Hindlimb muscle (tissue), 1 donor: ENCODE measurements at regions not wholly inside any gene's neighbourhood (a gene's known extent, or its start where the extent isn't known, plus 50 kb on each side); places are given as distances from the start of the nearest gene placed in this dataset.
"Not testable (repeated sequence)": the region's sequence is repeated elsewhere in the genome, so short reads cannot be mapped to it uniquely, and the experiment has no call there.

Experiments
- DNase-seq: peaks from one replicate; pipeline ENCODE4 v3.0.0-alpha.2; 2013

DNA sequence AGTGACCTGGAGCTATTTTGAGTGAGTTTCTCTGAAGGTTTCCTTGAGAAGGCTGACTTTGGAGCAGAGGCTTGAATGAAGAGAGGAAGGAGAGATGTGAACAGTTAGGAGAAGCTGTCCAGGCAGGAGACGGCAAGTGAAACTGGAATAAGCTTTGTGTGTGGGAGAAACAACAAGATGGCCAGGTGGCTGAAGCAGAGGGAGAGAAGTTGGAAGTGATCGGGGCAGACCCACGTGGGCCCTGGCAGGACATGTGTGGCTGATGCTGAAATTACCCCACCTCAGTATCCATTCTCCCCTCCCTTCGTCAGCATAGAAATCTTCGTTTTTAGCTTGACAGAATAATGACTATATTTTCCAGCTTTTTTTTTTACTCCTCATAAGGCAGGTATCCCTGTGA, 809.2 kb upstream of the TMEM132C start:
- no peak for DNase-seq

DNA sequence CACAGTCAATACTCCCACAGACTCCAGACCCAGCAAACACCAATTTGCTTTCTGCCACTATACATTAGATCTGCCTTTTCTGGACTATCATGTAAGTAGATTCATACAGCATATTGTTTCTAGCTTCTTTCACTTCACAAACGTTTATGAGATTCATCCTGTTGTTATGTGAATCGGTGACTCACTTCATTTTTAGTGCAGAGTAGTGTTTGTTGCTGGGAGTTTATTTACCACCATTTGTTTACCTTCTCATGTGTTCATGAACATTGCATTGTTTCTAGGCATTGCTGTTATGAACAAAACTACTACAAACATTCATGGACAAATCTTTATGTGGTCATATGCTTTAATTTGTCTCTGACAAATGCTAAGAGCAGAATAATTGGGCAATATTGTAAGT, 807.8 kb upstream of the TMEM132C start:
- no peak for DNase-seq

DNA sequence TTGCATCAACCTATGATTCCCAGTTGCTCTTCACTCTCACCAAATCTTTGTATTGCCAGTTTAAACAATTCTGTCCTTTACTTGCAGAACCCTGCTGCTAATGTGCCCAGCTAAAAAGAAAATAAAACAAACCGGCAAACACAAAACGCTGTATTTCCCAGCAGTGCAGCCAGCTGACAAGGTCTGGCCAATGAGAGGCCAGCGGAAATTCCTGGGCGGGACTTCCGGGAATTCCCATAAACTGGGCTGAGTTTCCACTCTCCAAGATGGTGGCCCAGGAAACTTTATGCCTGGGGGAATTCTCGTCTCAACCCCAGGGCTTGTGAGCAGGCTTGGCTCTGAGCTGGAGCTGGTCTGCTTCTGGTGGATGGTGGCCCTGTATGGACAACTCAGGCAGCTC, 807.3 kb upstream of the TMEM132C start:
- no peak for DNase-seq

DNA sequence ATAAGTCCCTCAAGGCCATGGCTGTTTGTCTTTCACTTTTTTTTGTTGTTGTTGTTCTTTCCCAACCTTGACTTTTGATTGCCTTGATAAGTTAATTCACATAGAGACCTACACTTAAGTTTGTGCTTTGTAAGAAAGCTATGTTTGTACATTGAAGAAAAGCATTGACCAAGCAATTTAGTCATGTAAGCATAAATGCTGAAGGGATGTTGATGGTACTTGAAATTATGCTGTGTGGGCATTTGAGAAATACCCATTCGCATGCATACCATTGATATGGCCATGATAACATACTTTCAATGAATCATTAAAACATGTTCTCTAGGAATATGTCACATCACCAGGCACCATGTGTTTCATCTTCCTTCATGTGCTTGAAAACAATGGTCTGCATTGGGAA, 803.7 kb upstream of the TMEM132C start:
- no peak for DNase-seq

DNA sequence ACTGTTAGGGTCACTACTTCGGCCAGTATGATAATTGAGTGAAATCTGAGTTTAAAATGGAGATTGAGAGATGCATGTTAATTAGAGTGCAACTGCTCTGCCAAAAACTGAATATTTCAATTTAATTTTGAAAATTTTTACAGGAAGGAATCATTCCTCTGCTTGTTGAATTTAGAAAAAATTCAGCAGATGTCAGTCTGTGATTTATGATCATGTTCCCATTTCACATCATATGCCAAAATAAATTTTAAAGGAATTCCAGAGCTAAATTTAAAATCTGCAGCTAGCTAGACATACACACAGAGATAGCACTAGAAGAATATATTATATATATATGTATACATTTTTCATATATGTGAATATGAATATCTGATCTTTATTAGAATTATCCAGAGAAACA, 797.6 kb upstream of the TMEM132C start:
- DNase-seq, result no peak

DNA sequence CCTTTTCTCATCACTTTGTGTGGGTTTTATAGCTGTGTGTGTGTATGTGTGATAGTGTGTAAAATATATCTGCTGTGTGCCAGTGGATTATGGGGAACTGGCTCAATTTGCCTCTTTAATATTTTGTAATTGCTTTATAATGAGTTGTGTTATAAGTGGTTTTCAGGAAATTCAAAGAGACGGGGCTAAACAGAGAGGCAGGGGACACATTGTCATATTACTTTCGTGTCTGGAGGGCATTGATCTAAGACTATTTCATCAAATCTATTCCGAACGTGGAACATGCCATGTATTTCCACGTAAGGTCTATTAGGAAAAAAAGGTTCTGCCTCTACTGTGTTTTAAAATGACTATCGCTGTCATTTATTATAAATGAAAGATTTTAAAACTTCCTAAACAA, 793.2 kb upstream of the TMEM132C start:
- DNase-seq, result no peak

DNA sequence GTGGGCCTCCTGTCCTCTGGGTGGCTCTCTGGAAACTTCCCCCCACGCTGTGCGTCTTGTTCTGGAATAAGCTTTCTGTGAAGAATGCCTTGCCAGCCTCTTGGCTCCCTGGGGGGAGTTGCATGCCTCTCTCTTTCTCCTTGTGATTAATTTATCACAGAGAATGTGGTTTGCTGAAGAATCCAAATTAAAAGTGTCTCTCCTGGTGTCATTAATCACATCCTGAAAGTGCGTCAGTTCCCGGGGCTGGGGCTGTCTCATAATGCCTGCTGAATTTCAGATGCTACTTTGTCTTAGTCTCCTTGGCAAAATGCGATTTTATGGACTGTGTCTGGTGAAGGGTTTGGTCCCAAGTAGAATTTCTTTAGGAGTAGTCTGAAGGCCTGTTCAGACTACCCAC, 787.7 kb upstream of the TMEM132C start:
- no peak for DNase-seq

DNA sequence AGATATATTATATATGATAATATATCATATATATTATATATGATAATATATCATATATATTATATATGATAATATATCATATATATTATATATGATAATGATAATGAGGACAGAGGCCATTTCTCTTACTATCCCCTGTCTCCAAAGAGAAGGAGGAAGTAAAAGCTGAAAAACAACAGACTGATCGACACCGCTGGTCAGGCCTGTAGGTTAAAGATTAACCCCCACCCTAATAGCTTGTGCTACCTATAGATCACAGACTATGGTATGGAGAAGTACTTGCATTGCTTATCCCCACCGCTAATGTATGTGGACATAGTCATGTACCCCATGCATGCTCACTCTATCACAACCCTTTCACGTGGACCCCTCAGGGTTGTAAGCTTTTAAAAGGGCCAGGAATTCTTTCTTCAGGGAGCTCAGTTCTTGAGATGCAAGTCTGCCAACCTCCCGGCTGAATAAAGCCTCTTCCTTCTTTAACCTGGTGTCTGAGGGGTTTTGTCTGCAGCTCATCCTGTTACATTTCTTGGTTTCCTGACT, 786.1 kb upstream of the TMEM132C start:
- DNase-seq, result no peak

DNA sequence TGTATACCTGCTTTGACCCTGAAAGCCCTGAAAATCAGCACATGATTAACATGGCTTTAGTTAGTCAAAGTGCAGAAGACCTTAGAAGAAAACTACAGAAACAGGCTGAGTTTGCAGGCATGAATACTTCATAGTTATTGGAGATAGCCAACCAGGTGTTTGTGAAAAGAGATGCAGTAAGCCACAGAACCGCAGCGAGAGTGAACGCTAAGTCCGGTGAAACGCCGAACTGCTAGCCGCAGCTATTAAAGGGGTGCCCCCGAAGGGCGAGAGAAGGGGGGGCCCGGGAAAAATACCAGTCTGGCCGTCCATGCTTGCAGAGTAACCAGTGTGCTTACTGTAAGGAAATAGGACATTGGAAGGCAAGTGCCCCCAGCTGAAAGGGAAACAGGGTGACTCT, 784.0 kb upstream of the TMEM132C start:
- DNase-seq, result no peak

DNA sequence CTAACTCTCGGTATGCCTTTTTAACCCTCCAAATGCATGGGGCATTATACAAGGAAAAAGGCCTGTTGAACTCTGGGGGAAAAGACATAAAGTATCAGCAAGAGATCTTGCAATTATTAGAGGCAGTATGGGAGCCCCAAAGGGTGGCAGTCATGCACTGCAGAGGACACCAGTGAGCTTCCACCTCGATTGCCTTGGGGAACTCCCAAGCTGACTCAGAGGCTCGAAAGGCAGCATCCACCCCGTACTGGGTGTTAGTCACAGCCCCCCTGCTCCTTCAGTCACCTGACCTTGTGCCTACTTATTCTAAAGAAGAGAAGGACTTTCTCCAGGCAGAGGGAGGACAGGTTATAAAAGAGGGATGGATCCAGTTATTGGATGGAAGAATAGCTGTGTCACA, 781.4 kb upstream of the TMEM132C start:
- DNase-seq, result no peak

DNA sequence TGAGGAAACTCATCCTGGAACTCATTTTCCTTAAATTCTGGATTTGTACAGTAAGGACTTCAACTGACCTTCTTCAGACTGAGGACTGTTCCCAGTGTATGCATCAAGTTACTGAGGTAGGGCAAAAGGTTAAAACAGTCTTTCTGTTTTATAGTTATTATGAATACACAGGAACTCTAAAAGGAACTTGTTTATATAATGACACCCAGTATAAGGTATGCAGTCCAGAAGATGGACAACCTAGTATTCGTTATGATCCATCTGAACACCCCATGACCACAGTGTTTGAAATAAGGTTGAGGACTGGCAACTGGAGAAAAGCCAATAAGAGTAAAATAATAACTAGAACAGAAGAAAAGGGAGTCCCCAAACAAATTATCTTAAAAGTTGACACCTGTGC, 779.9 kb upstream of the TMEM132C start:
- no peak for DNase-seq

DNA sequence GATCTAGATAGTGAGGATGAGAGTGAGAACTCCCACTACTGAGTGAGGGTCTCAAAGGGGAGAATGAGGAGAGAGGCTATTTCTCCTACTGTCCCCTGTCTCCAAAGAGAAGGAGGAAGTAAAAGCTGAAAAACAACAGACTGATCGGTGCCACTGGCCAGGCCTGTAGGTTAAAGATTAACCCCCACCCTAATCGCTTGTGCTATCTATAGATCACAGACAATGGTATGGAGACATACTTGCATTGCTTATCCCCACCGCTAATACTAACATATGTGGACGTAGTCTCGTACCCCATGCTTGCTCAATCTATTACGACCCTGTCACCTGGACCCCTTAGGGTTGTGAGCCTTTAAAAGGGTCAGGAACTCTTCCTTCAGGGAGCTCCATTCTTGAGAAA, 777.9 kb upstream of the TMEM132C start:
- DNase-seq, result no peak

DNA sequence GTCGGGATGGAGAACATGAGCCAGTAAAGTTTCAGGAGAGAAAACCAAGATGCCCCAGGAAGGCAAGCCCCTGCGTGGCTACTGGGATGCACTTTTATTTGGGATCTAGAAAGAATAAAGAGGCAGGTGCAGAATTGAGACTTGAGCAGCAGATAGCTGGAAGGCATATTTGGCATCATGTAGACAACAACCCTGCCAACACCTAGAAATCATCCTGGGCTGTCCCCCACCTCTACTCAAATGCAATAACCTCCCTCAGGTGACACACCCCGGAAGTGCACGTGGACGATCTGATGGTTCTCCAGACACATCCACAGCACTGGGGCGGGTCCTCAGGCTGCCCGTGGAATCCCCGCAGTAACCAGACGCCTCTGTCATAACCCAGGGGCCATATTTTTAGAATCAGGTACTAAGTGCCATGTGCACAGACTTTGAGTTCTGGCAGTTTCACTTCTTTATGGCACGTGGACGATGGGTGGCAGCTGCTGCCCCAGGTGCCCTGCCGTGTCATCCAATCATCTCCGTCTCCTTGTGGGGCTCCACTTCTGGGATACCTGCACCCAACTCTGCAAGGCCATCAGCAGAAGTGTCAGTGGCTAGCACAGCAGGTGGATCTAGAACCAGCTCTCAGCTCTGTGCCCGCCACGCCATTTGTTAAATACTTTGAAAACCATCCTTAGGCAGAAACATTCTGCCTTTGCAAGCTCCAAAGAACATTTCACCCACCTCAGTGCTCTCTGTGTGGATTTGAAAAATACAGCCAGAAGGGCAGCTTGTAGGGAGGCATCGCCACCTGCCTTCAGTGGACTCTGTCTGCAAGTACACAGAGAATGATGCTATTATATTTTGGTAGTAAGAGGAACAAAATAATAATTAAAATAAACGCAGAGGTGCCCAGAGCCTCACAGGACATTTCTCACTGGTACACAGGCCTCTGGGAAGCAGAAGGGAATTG, 771.7 kb upstream of the TMEM132C start:
- DNase-seq, result no peak

DNA sequence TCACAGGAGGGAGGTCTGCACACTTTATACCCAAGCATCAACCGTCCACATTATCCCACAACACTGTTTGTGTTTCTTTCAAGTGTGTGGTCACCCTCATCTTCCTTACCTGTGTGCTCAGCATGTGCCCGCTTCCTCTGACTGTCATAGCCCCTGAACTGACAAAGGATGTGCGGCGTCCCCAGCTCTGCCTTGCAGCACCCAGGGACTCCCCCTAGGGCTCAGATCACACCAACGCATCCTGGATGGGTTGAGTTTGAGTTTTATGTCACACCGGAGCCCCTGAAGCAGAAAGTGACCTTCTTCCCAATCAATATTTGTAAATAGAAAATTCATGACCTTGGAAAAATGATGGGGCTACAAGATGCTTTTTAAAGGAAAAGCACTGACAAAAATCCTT, 770.7 kb upstream of the TMEM132C start:
- no peak for DNase-seq

DNA sequence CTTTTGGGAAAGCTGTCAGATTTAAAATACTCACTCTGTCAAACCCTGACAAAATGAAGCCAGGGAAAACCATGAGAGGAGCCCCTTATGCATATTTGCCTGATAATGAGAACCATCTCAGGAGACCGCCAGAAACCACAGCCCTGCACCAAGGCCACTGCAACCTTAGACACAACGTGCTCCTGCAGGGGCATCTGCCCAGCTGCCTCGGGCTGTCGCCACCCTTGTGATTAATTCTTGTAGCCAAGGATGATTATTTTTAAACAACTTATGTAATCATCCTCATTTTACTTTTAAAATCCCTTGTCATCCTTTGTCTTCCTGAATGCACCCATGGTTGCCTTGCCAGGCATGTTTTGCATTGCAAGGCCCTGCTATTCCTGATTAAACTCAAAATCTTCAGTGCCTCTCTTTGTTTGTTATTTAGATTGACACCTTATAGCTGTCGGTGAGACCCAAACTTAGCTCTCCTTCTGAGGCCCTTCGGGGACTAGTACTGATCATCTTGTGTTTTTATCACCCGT, 766.4 kb upstream of the TMEM132C start:
- DNase-seq, result no peak

DNA sequence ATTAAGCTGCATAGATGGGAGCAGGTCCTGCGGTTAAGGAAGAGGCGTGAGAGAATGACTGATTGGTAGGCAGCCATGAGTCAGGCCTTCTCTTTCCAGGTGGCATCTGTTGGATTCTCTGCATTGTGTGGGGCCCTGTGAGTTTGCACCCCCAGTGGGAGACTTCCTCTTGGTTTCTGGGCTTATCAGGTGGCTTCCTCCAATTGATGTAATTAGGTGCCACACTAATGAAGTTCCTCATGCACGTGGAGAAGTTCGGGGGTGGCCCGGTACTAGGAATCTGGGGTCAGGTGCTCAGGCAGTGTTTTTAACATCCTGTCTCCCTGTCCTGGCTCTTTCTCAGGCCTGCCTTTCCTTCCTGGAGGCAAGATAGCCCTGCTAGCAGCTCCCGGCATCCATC, 765.1 kb upstream of the TMEM132C start:
- DNase-seq, result no peak

DNA sequence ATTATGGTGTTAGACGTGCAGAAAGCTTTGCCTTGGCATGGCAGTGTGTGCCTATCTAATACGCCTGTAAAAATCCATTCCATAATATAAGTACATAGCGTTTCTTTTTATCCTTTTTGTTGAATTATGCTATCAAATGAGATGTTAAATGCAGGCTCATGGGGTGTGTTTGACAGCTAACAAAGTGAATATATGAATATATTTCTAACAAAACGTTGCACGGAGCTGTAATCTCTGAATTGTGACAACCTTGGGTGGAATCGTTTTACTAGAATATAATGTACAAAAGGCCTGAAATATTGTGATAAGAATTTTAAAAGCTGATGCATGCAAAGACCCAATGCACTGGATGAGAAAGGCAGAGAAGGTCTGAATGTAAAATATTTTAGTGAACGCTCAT, 763.7 kb upstream of the TMEM132C start:
- no peak for DNase-seq

DNA sequence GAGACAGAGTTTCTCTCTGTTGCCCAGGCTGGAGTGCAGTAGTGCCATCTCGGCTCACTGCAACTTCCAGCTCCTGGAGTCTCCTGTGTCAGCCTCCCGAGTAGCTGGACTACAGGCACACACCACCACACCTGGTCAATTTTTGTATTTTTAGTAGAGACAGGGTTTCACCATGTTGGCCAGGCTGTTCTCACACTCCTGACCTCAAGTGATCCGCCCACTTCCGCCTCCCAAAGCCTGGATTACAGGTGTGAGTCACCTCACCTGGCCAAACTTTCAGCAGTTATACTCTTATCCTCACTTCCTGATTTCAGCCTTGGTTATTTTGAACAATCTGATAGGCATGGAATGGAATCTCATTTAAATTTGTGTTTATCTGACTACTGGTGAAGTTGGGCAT, 763.0 kb upstream of the TMEM132C start:
- not testable (repeated sequence) for DNase-seq

DNA sequence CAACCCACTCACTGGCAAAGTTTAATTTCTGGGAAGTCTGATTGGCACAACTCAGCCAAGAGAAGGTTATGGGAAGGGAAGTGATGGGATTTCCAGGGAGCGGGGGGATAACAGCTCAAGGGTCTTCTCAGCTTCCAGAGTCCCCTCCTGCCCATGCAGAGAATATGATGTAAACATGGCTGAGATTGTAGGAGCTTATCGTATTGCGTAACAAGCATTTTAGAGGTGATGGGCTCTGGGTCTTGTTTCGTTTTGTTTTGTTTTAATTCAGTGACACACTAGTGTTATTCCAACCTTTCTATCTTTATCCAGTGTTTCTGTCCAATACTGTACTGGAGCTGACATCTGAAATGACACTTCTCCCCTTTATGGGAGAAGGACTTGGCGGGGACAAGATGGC, 762.1 kb upstream of the TMEM132C start:
- DNase-seq, result no peak

DNA sequence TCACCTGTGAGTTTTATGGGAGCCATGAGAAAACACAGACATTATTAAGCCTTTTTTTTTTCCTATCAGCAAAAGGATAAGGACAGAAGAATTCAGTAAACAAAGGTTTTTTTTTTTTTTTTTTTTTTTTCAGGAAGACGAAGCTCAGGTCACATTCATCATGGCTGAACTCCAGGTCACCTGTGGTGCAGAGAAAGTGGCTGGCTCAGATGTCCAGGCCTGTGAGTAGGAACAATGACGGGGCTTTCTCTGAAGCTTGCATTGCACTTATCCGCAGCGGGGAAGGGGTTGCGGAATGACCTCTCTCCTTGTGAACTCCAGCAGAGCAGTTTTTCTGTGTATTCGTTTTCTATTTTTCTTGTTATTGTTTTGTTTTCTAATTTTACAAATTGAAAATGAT, 759.6 kb upstream of the TMEM132C start:
- DNase-seq, result no peak

DNA sequence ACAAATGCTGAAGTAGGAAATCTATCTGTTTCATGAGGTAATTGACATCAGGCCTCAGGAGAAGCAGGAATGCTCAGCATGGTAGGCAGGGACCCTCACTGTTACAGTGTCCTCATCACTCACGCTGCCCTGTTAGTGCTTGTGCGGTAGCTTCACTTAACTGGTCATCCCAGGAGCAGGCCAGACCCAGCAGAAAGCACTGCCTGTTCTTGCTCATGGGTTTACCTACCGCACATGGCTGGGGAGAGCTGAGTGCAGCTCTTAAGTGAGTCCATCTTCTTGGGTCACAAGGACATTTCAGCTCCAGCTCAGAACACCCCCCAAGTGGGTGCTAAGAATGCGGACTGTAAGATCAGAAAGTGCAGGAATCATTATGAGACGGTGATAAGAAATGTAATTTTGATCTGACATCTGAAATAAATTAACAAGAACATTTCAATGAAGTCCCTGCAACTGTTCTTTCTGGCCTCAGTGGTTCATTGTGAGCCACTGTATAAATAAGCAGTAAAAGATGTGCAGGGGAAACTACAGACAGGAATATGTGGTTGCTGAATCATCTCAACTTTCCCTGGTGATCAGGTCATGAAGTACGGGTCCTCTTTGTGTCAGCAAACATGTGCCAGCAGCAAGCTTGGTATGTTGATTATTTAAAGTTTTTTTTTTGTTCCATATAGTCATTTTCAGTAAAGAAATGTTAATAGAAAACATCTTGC, 757.7 kb upstream of the TMEM132C start:
- DNase-seq, result no peak

DNA sequence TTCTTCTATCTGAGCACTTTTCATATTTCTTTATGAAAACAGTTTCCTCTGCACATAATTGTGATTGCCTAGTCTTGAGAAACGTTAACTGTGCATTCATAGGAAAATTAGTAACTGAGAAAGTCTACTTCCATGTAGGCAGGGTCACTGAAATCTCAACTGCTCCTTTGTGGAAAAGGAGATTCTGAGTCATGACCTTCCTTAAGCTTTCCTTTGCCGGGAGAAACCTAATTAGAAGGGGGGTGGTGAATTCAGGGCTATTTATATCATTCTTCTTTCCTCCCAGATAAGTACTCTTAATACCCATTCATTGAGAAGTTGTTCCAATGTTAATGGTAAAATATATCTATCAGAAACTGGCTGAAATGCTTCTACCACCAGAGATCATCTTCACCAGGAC, 751.0 kb upstream of the TMEM132C start:
- no peak for DNase-seq

DNA sequence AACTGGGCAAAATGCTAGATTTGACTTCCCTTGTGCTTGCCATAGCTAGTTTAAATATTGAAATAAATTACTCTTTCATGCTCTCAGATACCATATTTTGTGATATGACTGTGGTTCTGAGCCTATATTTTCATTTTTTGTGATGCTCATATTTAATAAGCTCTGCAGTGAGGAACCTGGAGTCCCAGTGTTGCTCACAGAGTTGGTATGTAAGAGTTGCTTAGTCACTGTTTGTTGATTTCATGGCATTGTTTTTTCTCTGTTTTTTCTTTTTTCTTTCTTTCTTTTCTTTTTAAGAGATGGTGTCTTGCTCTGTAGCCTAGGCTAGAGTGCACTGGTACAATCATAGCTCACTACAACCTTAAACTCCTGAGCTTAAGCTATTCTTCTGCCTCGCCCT, 750.5 kb upstream of the TMEM132C start:
- DNase-seq, result no peak

DNA sequence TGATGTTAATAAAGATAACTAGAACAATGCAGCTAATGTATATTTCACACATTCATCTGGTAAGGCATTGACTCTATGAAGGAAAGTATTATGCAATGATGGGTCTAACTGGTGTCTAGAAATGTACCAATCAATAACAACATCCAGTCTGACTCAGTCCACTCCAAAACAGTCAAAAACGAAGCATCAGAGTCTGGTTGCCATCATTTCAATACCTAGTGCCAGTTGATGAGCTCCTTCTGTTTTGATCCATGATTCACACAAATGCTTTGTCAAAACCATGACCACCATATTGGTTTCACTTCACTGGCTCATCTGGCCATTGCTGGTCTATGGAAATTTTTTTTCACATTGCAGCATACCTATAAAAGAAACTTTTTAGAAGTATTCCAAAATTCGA, 747.2 kb upstream of the TMEM132C start:
- no peak for DNase-seq
